G401 (cell line): ENCODE measurements at regions not wholly inside any gene's neighbourhood (a gene's known extent, or its start where the extent isn't known, plus 50 kb on each side); places are given as distances from the start of the nearest gene placed in this dataset.

Experiments used
- DNase-seq: peaks from one replicate; pipeline ENCODE4 v3.0.0-alpha.2; 2015; ENCODE audit warnings: low spot score
- in situ Hi-C: cut with HindIII; loops from 2 replicates; pipeline ENCODE4 v1.10.0; 2016; ENCODE audit warnings: low sequenced_read_pairs, mixed read lengths

DNA sequence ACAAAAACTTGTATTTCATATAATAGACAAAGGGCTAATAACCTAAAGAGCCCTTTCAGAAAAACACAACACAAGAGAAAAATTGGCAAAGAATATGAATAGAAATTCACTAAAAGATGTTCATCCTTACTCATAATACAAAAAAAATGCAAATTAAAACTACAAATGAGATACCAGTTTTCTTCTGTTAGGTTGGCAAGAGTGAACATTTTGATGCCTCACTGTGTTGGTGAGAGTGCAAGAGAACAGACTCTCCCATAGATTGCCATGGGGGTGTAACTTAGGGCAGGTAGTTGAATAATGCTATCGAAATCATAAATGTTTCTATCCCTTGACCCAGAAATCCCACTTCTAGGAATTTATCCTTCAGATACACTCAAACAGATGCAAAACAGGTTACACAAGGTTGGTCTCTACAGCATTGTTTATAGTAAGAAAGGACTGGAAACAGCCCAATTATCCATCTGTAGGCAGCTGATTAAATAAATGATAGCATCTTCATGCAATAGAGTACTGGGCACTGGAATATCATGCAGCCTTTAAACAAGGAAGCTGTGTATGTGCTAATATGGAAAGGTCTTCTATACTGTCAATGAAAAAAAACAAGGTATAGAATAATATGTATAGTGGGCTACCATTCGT, 146.3 kb downstream of the TLE3 start:
- in situ Hi-C loops = no loop called here
- no peak for DNase-seq

DNA sequence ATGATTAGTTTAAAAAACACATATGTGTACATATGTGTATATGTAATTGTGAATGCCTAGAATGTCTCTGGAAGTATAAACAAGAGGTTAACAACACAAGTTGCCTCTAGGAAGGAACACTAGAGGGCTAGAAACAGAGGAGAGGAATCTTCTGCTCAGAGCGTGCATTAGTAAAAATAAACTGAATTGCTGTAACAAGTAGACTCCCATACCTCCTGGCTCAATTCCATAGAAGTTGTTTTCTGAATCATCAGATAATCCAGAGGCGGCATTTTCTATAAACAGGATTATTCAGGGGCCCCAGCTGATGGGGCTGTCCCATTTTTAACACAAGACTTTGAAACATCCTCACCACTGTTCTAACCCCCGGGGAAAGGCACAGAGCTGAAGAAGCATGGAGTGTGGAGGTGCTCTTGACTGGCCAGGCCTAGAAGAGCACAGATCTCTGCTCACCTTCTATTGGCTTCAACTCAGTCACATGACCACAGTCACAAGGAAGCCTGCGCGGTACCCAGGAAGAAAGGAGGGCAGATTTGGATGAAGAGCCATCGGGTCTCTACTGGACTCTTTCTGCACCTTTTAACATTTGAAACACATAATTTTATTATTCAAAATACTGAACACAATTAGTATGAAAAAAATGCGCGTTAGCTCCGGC, 145.7 kb downstream of the TLE3 start:
- DNase-seq = no peak
- in situ Hi-C loops = no loop called here

DNA sequence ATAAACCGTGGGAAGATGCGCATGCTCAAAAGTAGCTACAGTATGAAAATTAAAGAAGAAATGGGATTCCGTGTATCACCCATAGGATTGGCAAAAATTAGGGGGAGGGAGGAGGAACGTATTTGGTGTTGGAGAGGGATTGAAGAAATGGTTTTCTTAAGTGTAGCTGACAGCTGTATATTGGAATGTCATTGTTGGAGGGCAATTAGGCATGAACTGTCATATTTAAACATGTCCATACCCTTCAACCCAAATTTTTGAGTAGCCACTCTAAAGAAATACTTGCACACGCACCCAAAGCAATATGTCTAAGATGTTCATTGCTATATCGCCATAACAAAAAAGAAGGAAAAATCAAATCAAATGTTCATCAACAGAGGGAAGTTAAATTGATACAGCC, 144.7 kb downstream of the TLE3 start:
- in situ Hi-C loops = no loop called here
- no peak for DNase-seq

DNA sequence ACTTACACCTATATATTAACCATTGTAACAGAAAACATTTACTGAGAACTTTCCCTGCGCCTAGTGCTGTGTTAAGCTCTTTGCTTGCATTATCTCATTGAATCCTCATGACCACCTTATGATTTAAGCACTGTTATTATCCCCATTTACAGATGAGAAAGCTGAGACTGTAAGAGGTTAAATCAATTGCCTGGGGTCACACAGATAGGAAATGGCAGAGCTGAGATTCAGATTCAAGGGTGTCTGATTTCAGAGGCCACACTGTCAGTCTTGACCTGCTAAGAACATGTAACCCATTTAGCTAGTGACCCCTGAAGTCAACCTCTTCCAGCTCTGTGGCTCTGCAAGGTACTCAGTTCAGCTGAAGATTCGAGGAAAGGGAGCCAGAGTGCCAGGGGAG, 143.9 kb downstream of the TLE3 start:
- DNase-seq = no peak
- in situ Hi-C loops = no loop called here

DNA sequence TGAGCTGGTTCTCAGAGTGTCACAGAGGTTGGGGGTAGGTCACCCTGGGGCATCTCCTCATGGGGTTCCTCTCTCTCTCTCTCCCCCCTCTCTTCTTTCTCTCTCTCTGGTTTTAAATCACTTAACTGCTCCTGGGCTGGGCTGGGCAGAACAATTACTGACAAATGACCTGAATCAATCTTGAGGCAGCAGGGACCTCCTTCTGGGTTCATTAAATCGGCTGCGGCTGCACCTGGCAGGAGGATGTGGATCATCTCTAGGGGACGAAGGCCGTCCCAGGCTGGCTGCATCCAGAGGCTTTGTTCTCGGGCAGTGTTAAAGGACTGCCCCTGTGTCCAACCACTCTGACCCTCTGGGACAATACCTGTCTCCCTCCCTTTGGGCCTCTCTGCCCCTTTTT, 143.1 kb downstream of the TLE3 start:
- DNase-seq = peak; percentile 5
- in situ Hi-C loops = no loop called here

DNA sequence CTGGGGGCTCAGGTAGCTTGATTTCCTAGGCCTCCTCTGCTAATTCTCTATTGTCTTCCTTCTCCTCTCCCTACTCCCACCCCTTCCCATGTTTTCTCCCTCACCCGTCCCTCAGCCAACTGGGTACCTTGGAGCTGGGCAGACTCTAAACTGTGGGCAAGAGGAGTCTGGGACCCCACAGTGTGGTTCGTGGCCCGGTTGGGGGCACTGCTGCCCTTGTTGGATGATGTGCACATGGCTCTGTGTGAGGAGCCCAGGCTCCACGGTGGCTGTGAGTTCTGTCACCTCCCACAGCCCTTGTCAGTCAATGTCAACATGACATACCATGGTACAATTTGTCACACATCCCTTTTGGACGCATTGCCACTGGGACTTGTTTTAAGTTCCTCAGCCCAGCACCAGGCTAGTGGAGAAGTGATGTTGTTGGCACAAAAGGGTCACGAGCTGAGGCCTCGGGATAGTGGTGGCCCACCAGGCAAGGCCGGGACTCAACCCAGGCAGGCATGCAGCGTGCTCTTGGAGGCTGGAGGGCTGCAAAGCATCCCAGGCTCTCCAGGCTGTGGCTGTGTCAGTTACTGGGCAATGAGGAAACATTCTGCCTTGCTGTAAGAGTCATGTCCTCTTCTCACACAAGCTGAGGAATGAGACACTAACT, 142.3 kb downstream of the TLE3 start:
- no peak for DNase-seq
- in situ Hi-C loops = no loop called here

DNA sequence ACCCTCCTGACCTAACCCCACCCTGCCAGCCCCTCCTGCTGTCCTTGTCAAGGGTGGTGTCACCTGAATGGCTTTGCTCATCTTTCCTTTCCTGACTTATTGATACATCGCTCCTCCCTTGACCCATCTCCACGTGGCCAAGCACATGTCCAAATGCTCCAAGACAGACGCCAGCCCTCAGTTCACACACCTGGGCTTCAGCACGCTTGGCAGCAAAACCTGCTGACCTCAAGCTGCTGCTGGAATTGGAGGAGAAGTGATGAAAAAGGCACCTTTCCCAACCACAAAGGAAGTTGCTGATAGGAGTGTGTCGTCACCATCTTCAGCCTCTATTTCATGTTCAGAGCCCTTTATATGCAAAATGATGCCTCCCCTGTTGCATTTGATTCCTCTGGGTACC, 141.3 kb downstream of the TLE3 start:
- DNase-seq = no peak
- in situ Hi-C loops = no loop called here

DNA sequence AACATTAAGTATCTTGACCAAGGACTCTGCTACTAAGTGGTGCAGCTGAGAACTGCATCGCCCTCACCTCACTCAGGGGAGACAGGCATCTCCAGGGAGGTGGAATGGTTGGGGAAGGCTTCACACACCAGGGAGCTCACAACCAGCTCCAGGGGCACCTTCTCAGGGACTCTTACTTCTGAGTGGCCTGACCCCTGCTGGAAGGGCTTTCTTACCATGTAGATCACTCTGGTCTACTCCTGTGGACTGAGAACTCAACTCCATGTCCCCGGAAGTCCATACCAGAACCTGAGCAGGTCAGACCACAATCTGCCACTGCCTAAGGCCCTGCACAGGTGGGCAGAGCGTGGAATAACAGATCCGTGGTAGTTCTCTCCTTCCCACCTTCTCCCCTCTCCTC, 140.5 kb downstream of the TLE3 start:
- DNase-seq = no peak

DNA sequence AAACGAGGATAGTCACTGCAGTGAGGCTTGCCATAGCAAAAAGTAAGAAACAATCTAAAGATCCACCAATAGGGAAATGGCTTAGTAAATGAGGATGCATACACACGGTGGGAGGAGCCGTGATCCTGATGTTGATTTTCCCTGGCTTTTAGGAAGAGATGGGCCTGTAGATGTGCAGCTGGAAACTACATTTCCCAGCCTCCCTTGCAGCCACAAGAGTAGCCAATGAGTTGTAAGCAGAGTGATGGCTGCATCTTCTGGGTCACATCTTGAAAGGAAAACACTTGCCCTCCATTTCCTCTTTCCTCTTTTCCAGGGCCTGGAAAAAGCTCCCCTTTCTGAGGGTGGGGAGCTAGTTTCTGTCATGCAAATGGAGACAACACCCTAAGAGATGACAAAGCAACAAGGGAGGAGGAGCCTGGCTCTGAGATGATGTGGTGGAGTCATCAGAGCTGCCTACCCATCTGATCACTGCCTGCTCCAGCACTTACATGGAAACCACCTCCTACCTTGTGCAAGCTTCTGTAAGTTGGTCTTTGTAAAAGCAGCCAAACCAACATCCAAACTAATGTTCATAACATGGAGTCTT, 139.1 kb downstream of the TLE3 start:
- DNase-seq = no peak
- in situ Hi-C loops = no loop called here

More for the DNA sequence above, 140.5 kb downstream of the TLE3 start:
- in situ Hi-C loops = no loop called here

DNA sequence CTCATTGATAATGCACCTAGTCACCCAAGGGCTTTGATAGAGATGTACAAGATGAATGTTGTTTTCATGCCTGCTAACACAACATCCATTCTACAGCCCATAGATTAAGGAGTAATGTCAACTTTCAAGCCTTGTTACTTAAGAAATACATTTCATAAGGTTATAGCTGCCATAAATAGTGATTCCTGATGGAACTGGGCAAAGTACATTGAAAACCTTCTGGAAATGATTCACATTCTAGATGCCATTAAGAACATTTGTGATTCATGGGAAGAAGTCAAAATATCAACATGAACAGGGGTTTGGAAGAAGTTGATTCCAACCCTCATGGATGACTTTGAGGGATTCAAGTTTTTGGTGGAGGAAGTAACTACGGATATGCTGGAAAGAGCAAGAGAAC, 135.2 kb downstream of the TLE3 start:
- in situ Hi-C loops = no loop called here
- no peak for DNase-seq

DNA sequence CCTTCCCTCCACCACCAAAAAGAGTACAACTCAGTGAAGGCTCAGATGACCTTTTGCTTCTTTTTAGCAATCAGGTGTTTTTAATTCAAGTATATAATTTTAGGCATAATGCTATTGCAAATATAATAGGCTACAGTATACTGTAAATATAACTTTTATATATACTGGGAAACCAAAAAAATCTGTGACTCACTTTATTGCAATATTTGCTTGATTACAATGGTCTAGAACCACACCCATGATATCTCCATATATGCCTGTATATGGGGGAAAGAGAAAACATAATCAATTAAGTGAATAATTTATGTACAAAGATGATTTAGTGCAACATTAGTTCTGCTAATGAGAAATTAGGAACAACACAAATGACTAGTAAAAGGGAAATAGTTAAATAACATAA, 134.3 kb downstream of the TLE3 start:
- DNase-seq = no peak
- in situ Hi-C loops = no loop called here

DNA sequence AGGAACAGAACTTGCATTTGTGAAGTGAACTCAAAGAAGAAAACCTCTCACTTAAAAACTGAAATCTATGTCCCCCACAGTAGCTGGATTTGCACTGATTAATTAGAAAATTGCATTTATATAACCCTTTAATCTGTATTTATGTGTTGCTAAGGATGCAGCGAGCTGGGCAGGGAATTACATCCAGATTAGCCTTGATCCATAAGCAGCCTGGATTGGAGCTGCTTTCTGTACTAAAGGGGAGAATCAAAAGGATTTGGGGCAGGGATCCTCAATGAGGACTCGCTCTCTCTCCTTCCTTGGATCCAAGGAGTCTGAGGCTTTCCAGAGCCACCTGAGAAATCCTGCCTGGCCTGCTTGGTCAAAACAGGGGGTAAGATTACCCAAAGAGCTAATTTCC, 125.9 kb downstream of the TLE3 start:
- in situ Hi-C loops = no loop called here
- DNase-seq = no peak

DNA sequence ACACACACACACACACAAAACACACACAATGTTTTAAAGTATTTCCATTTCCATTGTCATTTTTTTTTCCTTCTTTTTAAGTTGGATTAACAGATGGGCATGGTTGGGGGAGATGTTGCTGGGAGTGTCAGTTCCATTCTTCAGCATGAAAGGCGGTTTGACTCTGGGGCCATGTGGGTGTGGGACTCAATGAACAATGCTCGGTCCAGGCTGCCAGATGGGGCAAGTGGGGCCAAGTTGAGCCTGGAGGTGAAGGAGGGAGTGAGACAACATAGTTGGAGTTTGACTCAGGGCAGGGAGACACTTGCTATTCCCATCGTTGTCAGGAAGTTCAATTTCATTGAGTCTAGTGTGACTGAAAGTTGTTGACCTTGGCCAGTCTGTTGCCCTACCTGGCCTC, 125.3 kb downstream of the TLE3 start:
- no peak for DNase-seq
- in situ Hi-C loops = no loop called here

DNA sequence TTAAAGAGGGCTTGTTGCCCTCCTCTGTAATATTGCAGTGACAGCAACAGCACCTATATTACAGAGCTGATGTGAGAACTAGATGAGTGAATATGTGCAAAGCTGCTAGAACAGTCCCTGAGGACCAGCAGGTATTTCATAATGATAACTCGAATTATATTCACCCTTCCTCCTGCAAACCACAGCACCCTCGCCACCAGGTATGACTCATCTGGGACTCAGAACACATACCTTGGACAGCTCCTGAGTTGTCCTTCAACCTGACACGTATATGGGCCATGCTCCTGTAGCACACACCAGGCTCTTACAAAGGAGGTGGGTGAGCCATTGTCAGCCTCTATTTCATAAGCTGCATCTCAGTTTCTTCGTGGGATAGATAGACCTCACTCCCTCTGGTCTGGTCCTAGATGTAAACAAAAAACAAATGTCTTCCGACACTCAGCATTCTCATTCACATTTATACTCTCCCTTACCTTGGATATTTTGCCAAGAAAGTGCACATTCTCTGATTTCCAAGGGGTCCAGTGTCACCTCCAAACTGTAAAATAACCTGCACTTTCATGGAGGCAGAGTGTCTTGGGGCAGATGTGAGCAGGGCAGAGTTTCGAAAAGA, 124.5 kb downstream of the TLE3 start:
- DNase-seq = no peak
- in situ Hi-C loops = no loop called here

DNA sequence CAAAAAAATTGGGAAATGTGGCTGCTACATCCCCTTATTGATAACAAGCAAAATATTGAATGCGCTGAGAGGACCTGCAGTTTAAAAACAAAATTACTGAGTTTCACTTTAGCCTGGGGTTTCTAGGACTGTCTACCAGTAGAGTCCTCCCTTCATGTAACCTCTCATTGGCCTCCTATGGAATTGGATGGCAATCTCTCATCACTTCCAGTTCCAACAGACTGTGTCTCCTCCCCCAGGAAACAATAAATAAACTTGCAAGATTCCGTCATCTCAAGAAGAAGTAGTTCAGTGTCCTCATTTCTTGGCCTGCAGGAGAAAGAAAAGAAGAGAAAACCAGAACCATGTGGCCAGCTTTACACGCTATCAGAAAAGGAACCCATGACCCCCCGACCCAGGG, 123.8 kb downstream of the TLE3 start:
- in situ Hi-C loops = no loop called here
- no peak for DNase-seq

DNA sequence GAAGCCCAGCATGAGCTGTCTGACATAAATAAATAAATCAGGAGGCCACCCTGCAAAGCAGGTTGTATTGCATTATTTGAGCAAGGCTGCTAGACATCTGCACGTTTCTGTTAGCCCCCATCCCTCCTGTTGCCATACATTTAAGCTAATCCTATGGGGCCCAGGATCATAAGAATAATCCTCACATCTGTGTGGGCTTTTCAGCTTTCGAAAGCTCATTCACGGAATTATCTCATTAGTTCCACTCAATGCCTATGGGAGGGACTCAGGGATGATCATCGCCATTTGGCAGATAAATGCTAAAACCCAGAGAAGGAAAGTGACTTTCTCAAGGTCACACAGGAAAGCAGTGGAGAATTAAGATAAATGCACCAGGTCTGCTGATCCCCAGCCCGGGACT, 123.4 kb downstream of the TLE3 start:
- in situ Hi-C loops = no loop called here
- DNase-seq = no peak

DNA sequence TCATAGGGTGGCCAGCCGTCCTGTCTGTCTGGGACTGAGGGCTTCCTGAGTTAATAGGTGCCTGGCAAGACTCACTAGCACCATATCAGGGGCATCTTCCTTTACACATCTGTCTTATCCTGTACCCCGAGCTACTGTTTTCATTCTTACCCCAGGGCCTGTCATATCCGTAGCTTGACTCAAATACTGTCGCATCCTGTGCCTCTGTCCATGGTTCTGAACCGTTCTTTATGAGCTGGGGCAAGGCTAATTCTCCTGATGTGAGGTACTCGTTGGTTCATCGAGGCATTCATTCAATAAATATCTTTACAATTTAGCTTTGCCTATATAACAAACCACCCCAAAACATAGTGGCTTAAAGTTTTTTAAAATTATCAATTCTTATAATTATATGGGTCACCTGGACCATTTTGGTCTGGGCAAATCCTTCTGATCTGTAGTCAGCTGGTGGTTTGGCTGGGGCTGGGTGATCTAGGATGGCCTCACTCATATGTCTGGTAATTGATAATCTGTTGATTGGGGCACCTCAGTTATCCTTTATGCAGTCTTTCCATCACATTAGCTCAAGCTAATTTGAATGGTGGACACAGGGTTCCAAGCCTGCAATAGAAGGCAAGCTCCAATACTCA, 121.2 kb downstream of the TLE3 start:
- DNase-seq = no peak
- in situ Hi-C loops = no loop called here

DNA sequence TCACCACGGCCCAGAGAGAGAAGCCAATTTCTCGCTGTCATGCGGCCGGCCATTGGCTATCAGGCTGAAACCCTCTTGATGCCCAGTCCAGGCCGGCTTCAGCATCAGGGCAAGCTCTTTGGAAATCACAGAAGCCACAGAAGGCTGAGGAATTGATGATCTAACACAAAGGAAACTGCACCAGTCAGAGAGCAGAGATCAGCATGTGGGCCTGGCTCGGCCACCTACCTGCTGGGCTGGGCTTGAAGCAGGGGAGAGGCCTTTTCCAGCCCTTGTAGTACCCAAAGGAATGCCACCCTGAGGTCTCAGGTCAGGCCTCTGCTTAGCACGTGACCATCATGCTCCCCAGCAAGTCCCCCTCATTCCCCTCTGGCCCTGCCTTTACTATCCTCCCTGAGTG, 119.1 kb downstream of the TLE3 start:
- in situ Hi-C loops = no loop called here
- no peak for DNase-seq

DNA sequence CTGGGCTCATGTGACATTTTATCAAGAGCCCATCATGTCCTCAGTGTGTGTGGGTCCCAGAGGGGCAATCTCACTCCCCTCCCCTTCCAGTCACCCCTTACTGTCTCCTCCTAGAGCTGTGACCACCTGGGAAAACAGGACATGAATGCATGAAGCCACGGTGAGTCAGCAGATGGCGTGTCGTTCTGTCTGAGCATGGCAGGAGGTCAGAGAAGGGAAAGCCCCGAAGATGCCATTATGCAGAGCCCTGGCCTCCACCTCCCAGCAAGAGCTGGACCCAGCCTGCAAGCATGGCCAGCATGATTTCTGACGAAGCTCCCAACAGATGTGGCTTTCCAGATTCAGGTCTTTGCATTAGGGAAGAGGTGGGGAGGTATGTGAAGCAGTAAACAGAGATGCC, 118.5 kb downstream of the TLE3 start:
- DNase-seq = peak; percentile 4
- in situ Hi-C loops = no loop called here

DNA sequence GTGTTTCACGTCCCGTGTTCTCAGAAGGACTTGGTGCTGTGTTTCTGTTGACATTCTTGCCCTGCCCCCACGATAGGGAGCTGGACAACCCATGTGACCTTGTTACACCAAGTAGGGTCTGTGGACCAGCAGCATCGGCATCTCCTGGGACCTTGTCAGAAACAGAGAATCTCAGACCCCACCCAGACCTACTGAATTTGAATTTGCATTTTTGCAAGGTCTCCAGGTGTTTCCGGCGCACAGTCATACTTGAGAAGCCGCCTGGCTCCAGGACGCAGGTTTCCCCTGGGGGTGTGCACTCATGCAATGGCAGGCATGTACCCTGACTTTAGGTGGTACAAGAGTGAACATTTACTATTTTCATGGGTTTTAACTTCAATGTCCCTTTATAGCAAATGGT, 117.9 kb downstream of the TLE3 start:
- in situ Hi-C loops = no loop called here
- no peak for DNase-seq
